ENCODE measurements at regions not wholly inside any gene's neighbourhood (a gene's known extent, or its start where the extent isn't known, plus 50 kb on each side); places are given as distances from the start of the nearest gene placed in this dataset.

DNA sequence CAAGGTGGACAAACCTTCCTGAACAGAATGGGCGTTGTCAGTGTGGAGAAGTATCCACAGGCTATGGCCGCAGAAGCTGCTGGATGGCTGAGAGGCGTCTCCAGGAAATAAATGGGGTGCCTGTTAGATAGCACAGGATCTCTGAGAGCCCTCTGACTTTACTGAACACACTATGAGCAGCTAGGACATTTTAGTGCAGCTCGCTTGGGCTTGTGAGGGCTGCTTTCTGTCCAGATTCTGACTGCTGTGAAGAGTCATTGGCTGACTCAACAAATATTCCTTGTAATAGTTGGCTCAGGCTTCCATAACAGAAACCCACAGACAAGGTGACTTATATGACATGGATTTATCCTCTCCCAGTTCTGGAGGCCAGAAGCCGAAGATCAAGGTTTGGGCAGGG, 100.2 kb upstream of the SNTG2 start:
- TF ChIP-seq, protein P1, sequence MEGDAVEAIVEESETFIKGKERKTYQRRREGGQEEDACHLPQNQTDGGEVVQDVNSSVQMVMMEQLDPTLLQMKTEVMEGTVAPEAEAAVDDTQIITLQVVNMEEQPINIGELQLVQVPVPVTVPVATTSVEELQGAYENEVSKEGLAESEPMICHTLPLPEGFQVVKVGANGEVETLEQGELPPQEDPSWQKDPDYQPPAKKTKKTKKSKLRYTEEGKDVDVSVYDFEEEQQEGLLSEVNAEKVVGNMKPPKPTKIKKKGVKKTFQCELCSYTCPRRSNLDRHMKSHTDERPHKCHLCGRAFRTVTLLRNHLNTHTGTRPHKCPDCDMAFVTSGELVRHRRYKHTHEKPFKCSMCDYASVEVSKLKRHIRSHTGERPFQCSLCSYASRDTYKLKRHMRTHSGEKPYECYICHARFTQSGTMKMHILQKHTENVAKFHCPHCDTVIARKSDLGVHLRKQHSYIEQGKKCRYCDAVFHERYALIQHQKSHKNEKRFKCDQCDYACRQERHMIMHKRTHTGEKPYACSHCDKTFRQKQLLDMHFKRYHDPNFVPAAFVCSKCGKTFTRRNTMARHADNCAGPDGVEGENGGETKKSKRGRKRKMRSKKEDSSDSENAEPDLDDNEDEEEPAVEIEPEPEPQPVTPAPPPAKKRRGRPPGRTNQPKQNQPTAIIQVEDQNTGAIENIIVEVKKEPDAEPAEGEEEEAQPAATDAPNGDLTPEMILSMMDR (conservative IDR thresholded peaks at IDR 0.05), result no peak
- TF ChIP-seq ZFX (IDR thresholded peaks at IDR 0.05), result no peak
